ENCODE measurements at regions not wholly inside any gene's neighbourhood (a gene's known extent, or its start where the extent isn't known, plus 50 kb on each side); places are given as distances from the start of the nearest gene placed in this dataset.
"Not testable (repeated sequence)": the region's sequence is repeated elsewhere in the genome, so short reads cannot be mapped to it uniquely, and the experiment has no call there.

DNA sequence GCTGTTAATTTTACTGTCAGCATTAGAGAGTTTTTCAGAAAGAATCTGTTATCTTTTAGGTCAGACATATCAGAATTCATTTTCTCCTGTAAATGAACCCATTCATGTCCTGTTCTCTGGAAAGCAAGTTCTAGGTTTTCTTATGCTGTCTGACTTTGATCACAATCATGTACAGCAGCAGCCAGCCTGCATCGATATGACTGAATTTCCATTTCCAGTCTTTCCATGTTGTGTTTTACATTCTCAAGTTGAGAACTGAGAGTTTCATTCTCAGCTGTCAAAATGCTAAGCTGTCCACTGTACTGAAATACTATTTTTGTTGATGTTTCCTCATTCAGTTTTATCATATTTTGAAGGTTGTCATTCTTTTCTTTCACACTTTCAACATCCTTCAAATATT, 103.3 kb upstream of the VOPP1 start:
- TF ChIP-seq, protein P1, sequence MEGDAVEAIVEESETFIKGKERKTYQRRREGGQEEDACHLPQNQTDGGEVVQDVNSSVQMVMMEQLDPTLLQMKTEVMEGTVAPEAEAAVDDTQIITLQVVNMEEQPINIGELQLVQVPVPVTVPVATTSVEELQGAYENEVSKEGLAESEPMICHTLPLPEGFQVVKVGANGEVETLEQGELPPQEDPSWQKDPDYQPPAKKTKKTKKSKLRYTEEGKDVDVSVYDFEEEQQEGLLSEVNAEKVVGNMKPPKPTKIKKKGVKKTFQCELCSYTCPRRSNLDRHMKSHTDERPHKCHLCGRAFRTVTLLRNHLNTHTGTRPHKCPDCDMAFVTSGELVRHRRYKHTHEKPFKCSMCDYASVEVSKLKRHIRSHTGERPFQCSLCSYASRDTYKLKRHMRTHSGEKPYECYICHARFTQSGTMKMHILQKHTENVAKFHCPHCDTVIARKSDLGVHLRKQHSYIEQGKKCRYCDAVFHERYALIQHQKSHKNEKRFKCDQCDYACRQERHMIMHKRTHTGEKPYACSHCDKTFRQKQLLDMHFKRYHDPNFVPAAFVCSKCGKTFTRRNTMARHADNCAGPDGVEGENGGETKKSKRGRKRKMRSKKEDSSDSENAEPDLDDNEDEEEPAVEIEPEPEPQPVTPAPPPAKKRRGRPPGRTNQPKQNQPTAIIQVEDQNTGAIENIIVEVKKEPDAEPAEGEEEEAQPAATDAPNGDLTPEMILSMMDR (IDR thresholded peaks at IDR 0.05; ENCODE audit: insufficient read depth, low read depth, low read length), result not testable (repeated sequence)
- TF ChIP-seq EZH2 (IDR thresholded peaks at IDR 0.05; ENCODE audit: insufficient read depth, low read length), result not testable (repeated sequence)
